Right lung (tissue), 2 donors: ENCODE measurements at regions not wholly inside any gene's neighbourhood (a gene's known extent, or its start where the extent isn't known, plus 50 kb on each side); places are given as distances from the start of the nearest gene placed in this dataset.
"Not testable (repeated sequence)": the region's sequence is repeated elsewhere in the genome, so short reads cannot be mapped to it uniquely, and the experiment has no call there.

ENCODE experiments used
- DNase-seq, 2 donors: peaks; one replicate each; pipeline ENCODE4 v3.0.0-alpha.2; 2013

DNA sequence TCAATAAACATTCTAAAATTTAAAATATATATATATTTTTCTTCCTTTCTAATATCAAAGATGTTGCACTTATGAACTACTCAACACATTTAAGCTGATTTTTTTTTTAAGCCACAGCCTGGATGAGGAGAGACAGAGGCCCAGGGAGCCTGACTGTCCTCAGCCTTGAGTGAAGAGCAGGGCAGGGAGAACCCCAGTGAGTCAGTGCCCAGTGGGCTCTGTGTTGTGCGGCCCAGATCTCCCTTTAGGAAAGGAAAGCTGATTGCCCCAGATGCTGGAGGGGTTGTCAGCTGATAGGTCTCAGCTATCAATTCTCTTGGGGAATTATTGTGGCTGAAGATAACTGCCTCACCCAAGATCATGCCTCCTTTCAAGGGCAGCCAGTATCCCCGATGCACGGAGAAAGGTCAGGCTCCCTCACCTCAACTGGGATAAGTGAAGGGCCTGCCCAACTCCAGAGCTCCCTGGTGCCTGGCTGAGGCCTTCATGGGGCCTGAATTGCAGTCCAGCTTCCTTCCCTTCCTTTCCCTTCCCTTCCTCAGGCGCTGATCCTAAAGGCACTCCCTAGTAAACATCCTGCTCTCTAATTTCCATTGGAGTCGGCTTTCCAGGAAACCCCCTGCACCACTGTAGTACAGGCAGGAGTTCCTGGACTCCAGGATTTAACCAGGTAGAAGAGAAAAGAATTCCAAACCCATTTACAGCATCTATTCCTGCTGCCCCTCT, 106.9 kb upstream of the ATL2 start:
- DNase-seq: no peak

DNA sequence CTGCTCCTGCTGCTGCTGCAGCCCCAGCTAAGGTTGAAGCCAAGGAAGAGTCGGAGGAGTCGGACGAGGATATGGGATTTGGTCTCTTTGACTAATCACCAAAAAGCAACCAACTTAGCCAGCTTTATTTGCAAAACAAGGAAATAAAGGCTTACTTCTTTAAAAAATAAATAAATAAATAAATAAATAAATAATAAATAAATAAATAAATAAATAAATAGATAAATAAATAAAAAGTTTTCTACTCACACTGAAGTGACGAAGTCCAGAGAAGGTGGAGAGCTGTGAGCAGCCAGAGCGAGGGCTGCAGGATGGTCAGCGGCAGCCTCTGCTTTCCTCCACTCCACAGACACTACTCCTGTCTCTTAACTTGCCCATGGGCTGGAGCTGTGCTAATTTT, 105.6 kb upstream of the ATL2 start:
- DNase-seq: not testable (repeated sequence)

DNA sequence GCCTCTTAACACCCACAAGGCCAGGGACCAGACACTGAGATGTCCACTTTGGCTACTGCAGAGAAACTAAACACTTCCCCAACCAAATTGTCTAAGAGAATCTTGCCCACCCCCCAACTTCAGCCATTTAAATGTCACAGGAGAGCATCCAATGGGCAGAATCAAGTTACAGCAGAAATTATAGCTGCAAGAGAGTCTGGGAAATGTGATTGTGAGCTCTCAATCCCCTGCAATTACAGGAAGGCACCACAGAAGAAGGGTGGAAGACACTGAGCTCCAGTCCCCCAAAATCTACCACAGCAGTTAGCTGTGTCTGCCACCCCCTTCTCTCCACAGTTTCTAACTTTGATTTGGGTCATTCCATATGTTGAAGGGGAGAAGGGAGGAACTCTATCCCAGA, 103.5 kb upstream of the ATL2 start:
- no peak for DNase-seq

DNA sequence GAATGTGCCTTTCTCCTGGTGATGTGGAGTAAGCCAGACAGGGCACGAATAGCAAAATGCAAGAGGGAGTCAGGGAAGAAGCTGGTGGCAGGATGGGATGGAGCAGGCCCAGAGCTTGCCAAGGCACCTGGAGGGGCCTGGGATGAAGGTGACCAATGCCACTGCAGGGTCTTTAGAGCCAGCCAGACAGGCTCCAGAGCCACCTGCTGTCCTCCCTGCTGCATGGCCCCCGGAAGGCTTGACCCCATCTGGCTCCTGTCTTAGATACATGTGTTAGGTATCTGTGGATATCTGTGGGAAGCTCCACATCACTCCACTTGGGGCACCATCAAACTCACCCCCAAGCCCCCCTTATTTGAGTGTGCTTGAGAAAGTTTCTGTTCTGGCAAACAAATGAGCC, 99.9 kb upstream of the ATL2 start:
- DNase-seq: no peak

DNA sequence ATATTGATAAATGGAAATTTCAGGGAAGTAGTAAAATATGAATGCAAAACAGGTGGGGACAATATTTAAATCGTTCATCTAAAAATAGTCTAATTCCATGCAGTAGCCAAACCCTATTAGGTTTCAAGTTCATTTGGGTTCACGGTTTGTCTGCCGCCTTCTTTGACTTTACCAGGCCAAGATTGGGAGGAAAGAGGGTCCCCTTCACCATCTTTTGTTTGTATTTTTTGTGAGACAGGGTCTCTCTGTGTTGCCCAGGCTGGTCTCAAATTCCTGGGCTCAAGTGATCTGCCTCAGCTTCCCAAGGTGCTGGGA, 98.5 kb upstream of the ATL2 start:
- DNase-seq: no peak

DNA sequence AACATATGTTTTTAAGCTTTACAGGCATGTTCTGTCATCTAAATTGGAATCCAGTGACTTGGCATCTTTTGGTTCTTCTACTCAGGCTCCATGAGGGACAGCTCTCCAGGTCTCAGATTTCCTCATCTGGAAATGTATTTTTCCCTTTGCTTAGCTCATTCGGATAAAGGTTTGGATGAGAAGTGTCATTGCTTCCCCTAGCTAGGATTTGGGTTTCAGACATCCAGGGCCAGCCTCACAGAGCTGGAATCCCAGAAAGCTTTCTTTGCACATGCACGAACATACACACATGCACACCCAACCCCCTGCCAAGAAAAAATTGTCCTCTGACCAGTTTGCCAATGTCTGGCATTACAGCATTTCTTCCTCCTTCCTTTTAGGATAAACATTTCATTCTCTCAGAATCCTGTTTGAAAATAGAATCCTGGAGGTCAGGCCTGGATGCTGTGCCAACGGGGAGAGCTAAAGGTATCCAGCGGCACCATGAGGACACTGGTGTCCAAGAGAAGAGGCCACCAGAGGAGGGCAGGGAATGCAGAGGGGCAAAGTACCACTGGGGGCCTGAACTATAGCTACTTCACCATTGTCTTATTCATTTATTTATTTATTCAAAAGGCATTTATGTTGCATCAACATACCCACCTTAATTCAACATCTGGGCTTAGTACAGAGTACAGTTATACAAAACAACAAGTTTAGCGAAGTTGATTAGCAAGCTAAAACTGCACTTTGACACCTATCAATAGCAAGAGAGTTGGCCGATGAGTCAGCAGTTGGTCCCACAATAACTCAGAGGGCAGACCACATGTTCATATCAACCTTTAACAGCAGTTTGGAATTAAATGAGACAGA, 97.9 kb upstream of the ATL2 start:
- DNase-seq: no peak

DNA sequence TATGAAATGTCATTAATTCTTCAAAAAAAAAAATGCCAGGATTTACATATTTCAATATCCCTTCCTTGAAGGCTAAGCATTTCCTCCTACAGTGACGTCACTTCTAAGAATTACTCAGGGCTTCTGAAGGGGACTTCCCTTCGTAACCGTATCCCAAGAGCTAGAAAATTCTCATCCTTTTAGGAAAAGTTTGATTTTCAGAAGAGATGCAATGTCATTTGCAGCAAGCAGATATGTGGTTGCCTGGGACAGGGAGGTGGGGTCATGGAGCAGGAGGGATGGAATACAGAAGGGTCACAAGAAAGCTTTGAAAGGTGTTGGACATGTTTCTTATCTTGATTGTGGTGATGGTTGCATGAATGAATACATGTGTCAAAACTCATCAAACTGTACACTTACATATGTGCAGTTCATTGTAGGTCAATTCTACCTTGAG, 97.0 kb upstream of the ATL2 start:
- no peak for DNase-seq

DNA sequence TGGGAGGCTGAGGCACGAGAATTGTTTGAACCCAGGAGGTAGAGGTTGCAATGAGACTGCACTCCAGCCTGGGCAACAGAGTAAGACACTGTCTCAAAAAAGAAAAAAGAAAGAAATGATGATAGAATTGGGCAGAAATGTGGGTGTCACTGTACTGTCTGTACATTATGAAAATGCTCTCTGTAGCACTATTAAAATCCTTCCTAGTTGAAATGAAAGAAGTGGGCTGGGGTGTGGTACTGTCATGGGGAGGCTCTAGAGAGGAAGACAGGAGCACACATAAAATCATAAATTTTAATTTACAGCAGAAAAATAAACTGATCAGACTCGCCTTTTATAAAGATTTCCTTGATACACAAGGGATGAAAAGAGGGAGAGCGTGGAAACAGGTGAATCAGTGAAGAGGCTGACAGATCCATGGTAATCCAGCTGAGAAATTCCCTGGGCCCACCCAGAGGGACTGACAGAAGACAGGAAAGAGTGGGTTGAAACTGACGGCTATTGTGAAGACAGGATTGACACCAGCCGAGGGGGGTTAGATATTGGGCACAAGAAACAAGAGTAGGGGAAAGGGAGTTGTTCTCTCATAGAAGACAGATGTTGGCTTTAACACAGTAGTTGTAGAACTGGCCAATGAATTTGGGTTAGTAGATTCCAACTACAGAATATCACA, 96.4 kb upstream of the ATL2 start:
- no peak for DNase-seq

DNA sequence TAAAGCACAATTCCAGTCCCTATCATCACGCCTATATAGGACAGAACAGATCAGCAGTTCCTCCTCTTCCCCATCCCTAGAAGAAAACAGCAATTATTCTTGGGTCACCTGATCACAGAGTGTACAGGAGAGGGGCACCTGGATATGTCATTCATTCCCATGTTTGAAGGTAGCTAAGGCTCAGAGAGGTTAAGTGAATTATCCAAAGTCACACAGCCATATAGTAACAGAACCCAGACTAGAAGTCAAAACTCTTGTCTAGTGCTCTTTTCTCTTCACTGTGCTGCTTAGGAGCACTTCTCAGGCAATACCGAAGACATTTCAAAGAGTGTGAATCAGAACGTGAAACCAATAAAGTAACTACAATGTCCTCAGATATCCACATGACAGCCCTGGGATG, 93.0 kb upstream of the ATL2 start:
- no peak for DNase-seq

DNA sequence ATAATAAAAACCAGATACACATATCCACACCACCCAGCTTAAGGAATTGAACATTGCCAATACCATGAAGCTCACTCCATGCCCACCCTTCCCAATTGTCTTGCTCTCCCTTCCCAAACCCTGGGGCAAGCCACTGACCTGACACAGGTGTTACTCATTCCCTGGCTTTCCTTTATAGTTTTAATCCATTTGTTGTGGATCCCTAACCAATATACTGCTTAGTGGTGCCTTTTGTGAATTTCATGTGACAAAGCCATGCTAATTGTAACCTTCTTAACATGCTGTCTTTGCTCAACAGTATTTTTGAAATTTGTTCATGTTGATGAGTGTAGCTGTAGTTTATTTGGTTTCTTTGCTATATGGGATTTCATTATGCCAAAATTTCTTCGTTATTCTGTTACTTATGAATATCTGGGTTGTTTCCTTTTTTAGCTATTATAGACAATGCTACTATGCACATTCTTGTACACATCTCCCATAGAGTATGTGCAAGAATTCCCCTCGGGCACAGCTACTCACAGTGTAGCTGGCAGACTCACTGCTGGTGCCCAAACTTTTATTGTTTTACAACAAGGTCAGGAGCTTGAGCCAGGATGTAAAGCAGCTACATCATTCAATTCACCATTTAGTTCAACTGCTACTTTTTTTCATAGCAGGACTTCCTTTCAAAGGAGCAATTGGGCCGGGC, 90.8 kb upstream of the ATL2 start:
- no peak for DNase-seq

DNA sequence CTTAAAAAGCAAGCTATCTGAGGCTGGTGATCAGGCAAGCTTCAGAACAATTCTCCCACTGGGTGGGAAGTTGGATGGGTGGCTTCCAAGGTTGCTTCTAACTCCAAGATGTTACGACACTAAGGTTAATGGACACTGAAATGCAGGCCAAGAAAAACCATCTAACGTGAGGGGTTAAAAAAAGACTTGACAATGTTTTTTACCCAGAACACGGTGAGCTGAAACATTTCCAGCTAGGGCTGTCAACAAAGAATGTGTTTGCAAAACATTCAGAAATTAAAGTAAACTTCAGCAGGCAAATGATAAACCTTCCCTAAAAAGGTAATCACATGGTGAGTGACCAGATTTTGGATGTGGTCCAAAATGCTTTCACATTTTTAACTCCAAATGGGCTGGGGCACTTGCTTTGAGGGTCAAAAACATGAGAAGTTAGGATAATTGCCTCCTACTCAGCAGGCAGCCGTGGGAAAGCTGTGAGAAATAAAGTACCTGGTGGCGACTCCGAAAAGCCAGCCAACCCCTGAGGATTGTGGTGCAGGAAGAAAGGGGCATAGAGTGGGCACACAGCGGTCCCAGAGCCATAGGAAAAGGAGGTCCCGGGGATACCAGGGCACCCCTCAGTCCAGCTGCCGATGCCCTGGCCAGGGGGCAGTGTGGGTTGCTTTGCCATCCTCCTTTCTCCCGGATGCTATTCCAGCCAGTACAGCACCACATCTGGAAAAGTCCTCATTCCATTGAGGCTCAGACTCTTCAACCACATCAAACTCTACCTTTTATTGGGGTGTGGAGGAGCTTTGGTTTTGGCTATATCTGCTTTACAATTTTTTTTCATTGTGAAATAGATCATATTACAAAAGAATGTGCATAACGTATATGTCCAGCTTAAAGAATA, 90.0 kb upstream of the ATL2 start:
- no peak for DNase-seq

DNA sequence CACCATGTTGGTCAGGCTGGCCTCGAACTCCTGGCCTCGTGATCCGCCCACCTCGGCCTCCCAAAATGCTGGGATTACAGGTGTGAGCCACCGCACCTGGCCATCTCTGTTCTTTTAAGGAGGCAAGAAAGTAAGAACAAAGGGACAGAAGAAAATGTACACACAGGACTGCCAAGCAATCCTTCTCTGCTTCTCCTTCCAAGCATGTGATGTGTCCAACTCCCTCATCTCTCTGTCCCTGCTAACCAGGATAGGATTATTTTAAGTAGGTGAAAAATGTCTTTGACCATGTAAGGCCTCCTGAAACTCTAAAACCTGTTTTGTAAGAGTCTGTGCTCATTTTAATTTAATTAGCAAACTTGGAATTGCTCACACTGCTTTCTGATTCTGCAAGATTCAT, 89.3 kb upstream of the ATL2 start:
- no peak for DNase-seq

DNA sequence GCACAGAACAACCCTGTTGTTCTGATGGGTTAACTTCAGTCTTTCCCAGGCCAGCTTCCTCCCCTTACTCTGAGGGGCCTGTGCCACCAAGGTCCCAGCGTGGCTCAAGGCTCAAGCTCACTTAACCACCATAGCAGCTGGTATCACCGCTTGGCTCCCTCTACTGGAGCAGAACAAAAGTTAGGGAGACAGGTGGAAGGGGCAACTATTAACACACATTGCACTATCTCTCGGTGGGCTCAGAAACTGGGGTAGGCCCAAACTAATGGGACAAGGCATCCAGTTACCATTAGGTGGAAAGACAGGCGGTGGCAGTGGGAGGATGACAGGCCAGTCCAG, 88.7 kb upstream of the ATL2 start:
- DNase-seq: no peak

DNA sequence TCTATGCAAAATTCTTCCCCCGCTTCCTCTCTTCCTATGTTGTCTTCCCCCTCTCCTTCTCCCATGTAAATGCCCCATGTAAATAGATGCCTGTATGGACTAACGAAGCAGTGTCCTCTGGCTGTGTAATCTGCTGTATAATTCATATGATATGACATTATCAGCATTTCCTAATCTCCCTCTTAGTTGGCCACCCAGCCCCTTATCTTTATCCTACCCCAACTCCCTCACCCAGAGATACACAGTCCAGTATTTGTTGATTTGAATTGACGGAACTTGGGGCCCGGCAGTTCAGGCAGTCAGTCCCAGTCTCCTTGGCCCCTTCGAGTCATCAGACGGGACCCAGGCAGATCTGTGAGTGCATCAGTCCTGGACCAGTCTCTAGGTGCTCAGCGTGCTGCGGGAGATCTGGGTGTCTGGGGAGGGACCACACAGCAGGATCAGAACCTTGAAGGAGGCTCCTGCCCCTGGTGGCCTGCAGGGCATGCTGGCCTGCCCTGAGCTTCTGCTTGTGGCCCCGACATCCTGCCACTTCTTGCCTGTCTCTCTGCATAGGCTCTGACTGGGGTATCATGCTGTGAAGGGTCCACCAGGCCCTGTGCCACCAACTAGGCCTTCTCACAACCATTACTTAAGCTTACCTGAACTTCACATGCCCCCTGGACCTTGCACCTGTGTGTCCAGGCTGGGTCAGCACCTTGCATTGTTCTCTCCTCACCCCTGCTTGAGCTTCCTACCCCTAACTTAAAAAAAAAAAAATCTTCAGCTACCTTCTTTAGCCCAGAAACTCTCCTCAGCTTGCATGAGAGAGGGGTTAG, 88.1 kb upstream of the ATL2 start:
- DNase-seq: no peak

DNA sequence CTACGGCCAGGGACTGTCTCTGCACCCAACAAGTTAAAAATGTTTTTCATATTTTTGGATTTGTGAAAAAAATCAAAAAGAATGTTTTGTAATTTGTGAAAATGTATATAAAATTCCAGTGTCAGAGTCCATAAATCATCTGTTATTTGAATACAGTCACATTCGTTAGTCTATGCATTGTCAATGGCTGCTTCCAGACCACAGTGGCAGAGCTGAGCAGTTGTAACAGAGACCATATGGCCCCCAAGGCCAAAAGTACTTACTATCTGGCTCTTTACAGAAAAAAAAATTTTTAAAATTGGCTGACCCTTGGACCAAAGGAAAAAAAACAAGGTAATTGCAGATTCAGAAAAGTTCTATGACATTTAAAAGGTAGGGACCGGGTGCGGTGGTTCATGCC, 86.7 kb upstream of the ATL2 start:
- no peak for DNase-seq

DNA sequence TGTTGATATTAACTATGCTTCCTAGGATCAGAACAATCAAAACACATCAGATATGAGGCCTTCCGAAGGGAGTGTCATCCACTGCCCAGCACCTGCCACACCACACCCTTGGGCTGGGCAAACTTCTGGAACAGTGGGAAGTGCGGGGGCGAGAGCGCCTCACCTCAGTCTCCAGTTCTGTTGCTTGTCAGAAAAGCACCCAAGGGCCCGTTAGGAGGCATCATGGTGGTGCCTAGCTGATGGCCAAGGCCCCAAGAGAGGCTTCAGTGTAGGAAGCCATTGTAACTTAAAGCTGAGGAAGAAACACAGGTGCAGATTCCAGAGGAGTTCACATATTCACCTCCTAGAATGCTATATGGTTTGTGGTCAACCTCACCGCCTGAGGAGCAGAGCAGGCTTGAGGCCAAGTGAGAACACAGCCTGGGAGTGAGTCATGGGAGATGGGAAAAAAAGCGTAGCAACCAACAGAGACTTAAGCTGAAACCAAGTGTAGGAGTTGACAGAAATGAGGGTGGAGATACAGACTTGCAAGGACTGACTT, 85.1 kb upstream of the ATL2 start:
- DNase-seq: no peak

DNA sequence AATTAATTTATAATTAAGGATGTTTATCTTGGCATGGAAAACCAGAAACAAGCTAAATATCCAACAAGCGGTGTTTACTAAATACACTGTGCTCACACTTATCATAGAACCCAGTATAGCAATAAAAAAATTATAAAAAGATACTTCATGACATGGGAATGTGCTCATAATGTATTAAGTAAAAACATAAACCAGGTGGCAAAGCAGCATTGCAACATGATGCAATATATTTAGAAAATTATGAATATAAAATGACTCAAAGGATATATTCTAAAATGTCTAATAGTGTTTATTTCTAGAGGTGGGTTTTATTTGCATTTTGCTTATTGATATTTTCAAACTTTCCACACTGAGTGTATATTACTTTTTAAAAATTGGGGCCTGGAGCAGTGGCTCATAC, 84.4 kb upstream of the ATL2 start:
- no peak for DNase-seq

DNA sequence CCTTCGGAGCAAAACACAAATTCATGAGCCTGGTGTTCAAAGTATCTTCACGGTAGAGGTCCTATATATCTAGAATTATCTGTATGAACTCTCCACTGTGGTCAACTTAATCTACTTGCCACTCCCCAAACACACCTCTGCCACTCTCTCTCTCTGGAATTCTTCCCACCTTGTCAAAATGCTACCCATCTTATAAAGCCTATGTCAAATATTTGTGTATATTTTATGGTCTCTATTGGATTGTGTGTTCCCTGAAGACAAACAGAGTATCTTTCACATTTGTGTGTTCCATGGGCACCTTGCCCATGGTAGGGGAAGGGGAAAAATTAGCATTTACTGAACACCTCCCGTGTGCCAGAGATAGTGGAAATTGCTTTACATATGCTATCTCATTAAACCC, 83.2 kb upstream of the ATL2 start:
- no peak for DNase-seq

DNA sequence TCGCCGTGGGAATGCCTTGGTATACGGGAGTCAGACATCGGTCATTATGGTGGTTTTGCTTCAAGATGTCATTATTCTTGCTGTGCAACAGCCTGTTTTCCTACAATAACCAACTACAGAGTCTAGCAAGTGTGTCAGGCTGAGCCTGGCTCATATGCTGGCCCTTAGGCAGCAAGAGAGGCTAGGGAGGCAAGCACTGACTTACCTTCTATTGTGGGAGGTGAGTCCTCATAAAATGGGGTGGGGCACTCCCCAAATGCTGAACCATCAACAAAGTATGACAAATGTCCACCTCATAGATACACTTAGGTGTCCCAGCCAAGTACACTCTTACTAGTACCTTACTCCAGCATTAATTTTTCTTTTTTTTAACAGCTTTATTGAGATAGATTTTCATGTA, 77.0 kb upstream of the ATL2 start:
- DNase-seq: no peak

DNA sequence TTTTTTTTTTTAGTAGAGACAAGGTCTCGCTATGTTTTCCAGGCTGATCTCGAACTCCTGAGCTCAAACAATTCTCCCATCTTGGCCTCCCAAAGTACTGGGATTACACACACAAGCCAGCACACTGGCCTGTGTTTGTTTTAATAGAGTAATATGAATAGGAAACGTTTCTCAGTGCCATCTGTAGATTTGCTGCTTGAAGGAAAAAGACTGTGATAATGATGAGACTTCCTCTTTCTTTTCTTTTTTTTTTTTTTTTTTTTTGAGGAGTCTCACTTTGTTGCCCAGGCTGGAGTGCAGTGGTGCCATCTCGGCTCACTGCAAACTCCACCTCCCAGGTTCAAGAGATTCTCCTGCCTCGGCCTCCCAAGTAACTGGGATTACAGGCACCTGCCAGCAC, 74.7 kb upstream of the ATL2 start:
- not testable (repeated sequence) for DNase-seq
